Sigmoid colon (tissue), 6 donors: ENCODE measurements at regions not wholly inside any gene's neighbourhood (a gene's known extent, or its start where the extent isn't known, plus 50 kb on each side); places are given as distances from the start of the nearest gene placed in this dataset.

Experiments
- DNase-seq: peaks from one replicate; pipeline ENCODE4 v3.0.0-alpha.2; 2019
- H3K27ac ChIP-seq, 4 donors: fragments of 200-600 bp; sonication (generic); one replicate each; pipeline ENCODE4 v1.5.1; 2016 to 2019; ENCODE audit warnings: mild to moderate bottlenecking in 1 of 4
- H3K27me3 ChIP-seq, 3 donors: fragments of 200-600 bp; sonication (generic); one replicate each; pipeline ENCODE4 v1.5.1; 2019; ENCODE audit warnings: mild to moderate bottlenecking in 1 of 3
- H3K36me3 ChIP-seq, 4 donors: fragments of 200-600 bp; sonication (generic); one replicate each; pipeline ENCODE4 v1.5.1; 2016 to 2019
- H3K4me1 ChIP-seq, 4 donors: fragments of 200-600 bp; sonication (generic); one replicate each; pipeline ENCODE4 v1.5.1; 2017 to 2019
- H3K4me3 ChIP-seq, 4 donors: fragments of 200-600 bp; sonication (generic); one replicate each; pipeline ENCODE4 v1.5.1; 2017 to 2019; ENCODE audit warnings: mild to moderate bottlenecking in 2 of 4, moderate library complexity in 1 of 4
- H3K9me3 ChIP-seq, 4 donors: fragments of 200-600 bp in 3 of 4; sonication (generic) in 3 of 4; one replicate each; pipeline versions ENCODE4 v1.5.1 to v1.6.1; 2013 to 2019
- EP300 ChIP-seq, 4 donors: sonication (generic); formaldehyde crosslinking; IDR thresholded peaks; one replicate each; pipeline ENCODE4 v1.6.1; 2017; ENCODE audit warnings: antibody characterized with exemption in 4 of 4
- POLR2A ChIP-seq, 2 donors: fragments of 450-650 bp; IDR thresholded peaks; one replicate each; pipeline ENCODE4 v1.6.1; 2016; ENCODE audit warnings: antibody characterized with exemption in 2 of 2, mild to moderate bottlenecking in 2 of 2, moderate library complexity in 2 of 2
- POLR2AphosphoS5 ChIP-seq, 4 donors: sonication (generic); formaldehyde crosslinking; IDR thresholded peaks; one replicate each; pipeline ENCODE4 v1.6.1; 2017; ENCODE audit warnings: antibody characterized with exemption in 4 of 4
- WGBS, 2 donors: extraction: QIAGEN DNeasy Blood & Tissue Kit; methylation state at CpG; one replicate each; pipeline ENCODE4 v1.1.7; 2013; 5-methylcytosine and 5-hydroxymethylcytosine counted together
- intact Hi-C: fragments of 100-400 bp; cut with DNase I; formaldehyde crosslinking; loops from one replicate; pipeline ENCODE4 v1.15.1; 2023
- TF ChIP-seq, protein P1 (sequence below), 4 experiments: fragments of 450-650 bp in 3 of 4; fragments of 200-600 bp in 1 of 4; IDR thresholded peaks; one replicate each; pipeline ENCODE4 v1.5.1; 2016 to 2019; ENCODE audit warnings: antibody characterized with exemption in 4 of 4, mild to moderate bottlenecking in 3 of 4, moderate library complexity in 2 of 4
- donor health status: healthy with polysubstance abuse.
- donor health status: healthy.

DNA sequence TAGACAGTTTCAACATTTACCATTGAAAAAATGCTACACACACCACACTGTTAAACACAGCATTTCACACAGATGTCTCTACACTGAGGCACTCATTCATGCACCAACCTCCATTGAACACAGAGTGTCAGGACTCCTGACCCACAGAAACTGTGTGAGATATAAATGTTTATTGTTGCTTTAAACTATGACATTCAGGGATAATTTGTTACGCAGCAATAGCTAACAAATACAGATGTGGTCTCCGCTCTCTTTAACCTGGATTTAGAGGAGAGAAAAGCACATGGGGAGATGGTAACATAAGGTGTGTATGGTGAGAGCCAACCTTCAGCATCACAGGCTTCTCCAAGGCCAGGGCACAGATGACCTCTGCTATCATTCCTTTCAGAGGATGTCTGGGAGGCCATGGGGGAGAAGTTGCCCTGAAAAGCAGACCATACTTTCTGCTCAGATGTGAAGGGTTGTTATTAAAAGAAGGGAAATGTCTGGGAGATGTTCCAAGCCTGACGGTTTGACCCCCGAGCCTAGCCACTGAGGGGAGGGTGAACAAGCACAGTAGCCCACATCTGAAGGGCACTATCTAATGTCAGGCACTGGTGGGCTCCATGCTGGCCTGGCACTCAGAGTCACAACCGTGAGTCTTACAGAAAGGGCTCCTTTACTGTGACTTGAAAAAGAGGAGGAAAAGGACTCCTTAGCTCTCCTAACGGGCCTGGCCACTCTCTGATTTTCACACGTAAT is 284.5 kb upstream of the TLE3 start:
- H3K4me1 ChIP-seq, result peaks cover 0 to 17% (median 15%) of the 10 kb centered on the region in 4 donors
- H3K9me3 ChIP-seq, result no peaks in the 10 kb centered on the region
- no peaks in the 10 kb centered on the region for H3K27me3 ChIP-seq
- H3K36me3 ChIP-seq, result no peaks in the 10 kb centered on the region
- no peak for DNase-seq
- TF ChIP-seq POLR2A (IDR thresholded peaks at IDR 0.05), result no peak
- no peak for TF ChIP-seq EP300 (IDR thresholded peaks at IDR 0.05)
- TF ChIP-seq POLR2AphosphoS5 (IDR thresholded peaks at IDR 0.05), result no peak
- TF ChIP-seq, protein P1, sequence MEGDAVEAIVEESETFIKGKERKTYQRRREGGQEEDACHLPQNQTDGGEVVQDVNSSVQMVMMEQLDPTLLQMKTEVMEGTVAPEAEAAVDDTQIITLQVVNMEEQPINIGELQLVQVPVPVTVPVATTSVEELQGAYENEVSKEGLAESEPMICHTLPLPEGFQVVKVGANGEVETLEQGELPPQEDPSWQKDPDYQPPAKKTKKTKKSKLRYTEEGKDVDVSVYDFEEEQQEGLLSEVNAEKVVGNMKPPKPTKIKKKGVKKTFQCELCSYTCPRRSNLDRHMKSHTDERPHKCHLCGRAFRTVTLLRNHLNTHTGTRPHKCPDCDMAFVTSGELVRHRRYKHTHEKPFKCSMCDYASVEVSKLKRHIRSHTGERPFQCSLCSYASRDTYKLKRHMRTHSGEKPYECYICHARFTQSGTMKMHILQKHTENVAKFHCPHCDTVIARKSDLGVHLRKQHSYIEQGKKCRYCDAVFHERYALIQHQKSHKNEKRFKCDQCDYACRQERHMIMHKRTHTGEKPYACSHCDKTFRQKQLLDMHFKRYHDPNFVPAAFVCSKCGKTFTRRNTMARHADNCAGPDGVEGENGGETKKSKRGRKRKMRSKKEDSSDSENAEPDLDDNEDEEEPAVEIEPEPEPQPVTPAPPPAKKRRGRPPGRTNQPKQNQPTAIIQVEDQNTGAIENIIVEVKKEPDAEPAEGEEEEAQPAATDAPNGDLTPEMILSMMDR (IDR thresholded peaks at IDR 0.05), result no peak
- WGBS, 2 donors, result 91 to 92% methylated on average over 7 of the region's 7 CpGs
- H3K27ac ChIP-seq, result no peak overlapping the region
- intact Hi-C loops, result no loop called here
- H3K4me3 ChIP-seq, result no peak overlapping the region

DNA sequence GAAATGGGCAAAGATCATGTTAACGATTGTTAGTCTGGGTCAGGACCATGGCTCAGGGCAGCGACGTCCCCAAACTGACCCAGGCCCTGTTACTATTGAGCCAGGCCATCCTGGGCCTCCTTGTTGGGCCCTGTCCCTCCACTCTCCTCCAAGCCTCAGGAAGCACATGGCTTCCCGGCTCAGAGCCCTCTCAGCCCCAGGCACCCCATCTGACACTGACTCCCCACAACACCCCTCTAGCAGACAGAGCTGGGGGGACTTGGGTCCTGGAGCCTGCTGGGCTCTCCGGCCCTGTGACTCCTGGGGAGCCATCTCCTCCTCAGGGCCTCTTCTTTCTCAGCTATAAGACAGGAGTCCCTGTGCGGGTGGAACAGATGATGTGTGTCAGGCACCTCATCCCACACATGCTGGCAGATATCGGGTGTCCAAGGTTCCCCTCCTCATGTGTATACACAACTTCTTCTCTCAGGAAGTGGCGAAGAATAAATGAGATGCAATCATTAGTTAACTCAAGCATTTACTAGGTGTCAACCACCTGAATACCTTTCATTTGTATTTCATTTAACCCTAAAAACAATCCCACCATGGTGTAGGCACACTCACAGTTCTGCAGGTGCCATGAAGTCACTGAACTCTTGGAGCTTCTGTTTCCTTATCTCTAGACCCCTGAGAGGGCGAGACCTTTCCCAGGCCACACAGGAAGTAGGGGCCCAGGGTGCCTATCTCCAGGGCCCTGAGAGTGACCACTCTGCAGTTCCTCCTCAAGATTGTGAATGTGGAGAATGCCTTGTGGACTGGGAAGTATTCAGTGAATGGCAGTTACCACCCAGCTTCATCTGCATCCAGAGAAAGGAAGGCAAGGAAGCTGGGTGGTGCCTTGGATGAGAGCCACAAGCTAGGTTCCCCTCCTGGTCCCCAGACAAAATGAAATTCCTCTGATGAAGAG is 282.5 kb upstream of the TLE3 start:
- no peak overlapping the region for H3K27ac ChIP-seq
- peaks cover 0 to 35% (median 31%) of the 10 kb centered on the region in 4 donors for H3K4me1 ChIP-seq
- peak; percentile 53 for DNase-seq
- no peak overlapping the region for H3K4me3 ChIP-seq
- no peaks in the 10 kb centered on the region for H3K36me3 ChIP-seq
- intact Hi-C loops, result loop anchor here (2.0 to 5.0 kb wide), 2 partner anchors 38 to 279 kb away; no protein-coding TSS in a partner anchor
- 93% methylated on average over 9 of the region's 9 CpGs for WGBS, 2 donors
- TF ChIP-seq, protein P1 (IDR thresholded peaks at IDR 0.05), result no peak
- TF ChIP-seq POLR2AphosphoS5 (IDR thresholded peaks at IDR 0.05) (no peak), POLR2A (IDR thresholded peaks at IDR 0.05) (no peak), EP300 (IDR thresholded peaks at IDR 0.05) (no peak)
- H3K27me3 ChIP-seq, result no peaks in the 10 kb centered on the region
- H3K9me3 ChIP-seq, result no peaks in the 10 kb centered on the region

DNA sequence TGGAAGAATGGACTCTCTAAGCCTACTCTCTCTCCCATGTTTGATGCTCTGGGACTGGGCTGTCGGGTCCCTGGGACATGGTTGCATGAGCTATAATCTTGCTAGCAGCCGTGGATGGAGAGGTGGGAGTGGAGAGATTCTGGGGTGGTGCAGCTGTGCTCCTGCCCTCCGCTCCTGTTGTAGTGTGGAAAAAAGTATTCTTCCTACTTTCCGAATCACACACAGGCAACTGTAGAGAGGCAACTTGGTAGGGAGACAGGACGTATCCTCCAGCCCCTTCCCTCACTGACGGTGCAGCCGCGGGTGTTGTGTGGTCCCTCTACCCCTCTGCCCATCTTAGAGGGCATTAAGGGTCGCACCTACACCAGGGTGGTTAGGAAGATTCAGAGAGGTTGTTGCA is 281.4 kb upstream of the TLE3 start:
- H3K36me3 ChIP-seq, result no peaks in the 10 kb centered on the region
- TF ChIP-seq POLR2AphosphoS5 (IDR thresholded peaks at IDR 0.05) (no peak), EP300 (IDR thresholded peaks at IDR 0.05) (no peak), POLR2A (IDR thresholded peaks at IDR 0.05) (no peak)
- TF ChIP-seq, protein P1 (IDR thresholded peaks at IDR 0.05), result no peak
- H3K4me3 ChIP-seq, result no peak overlapping the region
- H3K27ac ChIP-seq, result no peak overlapping the region
- H3K9me3 ChIP-seq, result no peaks in the 10 kb centered on the region
- DNase-seq, result no peak
- intact Hi-C loops, result loop anchor here (2.0 to 5.0 kb wide), 2 partner anchors 37 to 278 kb away; no protein-coding TSS in a partner anchor
- WGBS, 2 donors, result 92 to 93% methylated on average over 9 of the region's 9 CpGs
- peaks cover 0 to 42% (median 32%) of the 10 kb centered on the region in 4 donors for H3K4me1 ChIP-seq
- H3K27me3 ChIP-seq, result no peaks in the 10 kb centered on the region

DNA sequence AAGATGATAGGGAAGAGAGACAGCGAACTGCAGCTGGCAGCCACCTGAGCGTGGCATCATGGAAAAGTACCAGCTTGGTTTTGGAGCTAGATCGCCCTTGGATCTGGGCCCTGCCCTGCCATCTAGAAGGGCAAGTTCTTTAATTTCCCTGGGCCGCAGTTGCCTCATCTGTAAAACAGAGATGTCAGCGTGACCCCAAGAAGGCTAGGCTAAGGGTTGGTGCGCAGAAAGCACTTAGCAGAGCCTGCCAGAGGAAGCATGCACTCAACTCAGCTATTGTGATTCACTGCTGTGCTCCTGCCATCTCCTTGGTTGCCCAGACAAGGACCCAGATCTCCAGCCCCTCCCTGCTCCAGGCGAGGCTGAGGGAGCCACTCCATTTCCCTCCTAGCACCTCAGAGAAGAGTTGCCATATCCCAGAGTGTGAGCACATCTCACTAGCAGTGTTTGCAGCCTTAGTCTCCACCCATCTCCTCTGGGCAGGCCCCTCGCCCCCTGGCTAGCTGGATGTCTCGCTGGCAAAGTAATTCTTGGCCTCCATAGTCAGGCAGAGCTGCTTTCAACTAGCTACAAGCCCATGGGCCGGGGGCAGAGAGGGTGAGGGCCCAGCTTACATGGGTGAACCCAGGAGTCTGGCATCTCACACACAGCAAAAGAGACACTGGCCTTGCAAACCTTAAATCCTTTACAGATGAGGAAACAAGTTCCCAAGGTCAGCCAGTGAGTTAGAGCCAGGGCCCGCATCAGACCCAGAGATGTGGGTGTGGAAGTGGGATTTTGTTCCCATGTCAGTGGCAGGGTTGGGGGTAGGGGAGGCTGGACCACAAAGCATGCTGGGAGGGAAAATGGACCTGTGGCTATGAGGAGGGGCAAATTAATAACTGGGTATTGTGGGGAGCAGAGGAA is 280.7 kb upstream of the TLE3 start:
- TF ChIP-seq POLR2AphosphoS5 (IDR thresholded peaks at IDR 0.05), result no peak
- no peak for TF ChIP-seq EP300 (IDR thresholded peaks at IDR 0.05)
- TF ChIP-seq POLR2A (IDR thresholded peaks at IDR 0.05), result no peak
- TF ChIP-seq, protein P1 (IDR thresholded peaks at IDR 0.05), result no peak
- H3K27me3 ChIP-seq, result no peaks in the 10 kb centered on the region
- no peak overlapping the region for H3K4me3 ChIP-seq
- H3K9me3 ChIP-seq, result no peaks in the 10 kb centered on the region
- 88 to 90% methylated on average over 11 of the region's 11 CpGs for WGBS, 2 donors
- peaks cover 0 to 42% (median 32%) of the 10 kb centered on the region in 4 donors for H3K4me1 ChIP-seq
- H3K36me3 ChIP-seq, result no peaks in the 10 kb centered on the region
- intact Hi-C loops, result loop anchor here (2.0 to 5.0 kb wide), 2 partner anchors 36 to 278 kb away; no protein-coding TSS in a partner anchor
- H3K27ac ChIP-seq, result peak overlapping the region in 3 of 4 donors; percentile 40 to 76 (median 75)
- peak; percentile 69 for DNase-seq
